ENCODE measurements at regions not wholly inside any gene's neighbourhood (a gene's known extent, or its start where the extent isn't known, plus 50 kb on each side); places are given as distances from the start of the nearest gene placed in this dataset.

- 80% methylated on average over 1 of the region's 3 CpGs for WGBS (ENCODE audit: insufficient coverage)
- no peak overlapping the region for H3K4me3 Mint-ChIP-seq
- ChIA-PET CTCF (no interaction called here), POLR2A (no interaction called here)
- H3K27me3 Mint-ChIP-seq = no peaks in the 10 kb centered on the region
- Histone ChIP-seq H3K4me1 (ENCODE audit: control insufficient read depth in 2 of 2, insufficient read depth in 2 of 2, low read length in 2 of 2) (no peaks in the 10 kb centered on the region), H3K36me3 (replicated peaks in 1 of 2; ENCODE audit: control extremely low read depth in 1 of 2, control insufficient read depth in 1 of 2, extremely low read depth in 1 of 2, insufficient read depth in 2 of 2, low read length in 1 of 2) (no peaks in the 10 kb centered on the region), H3K9me3 (ENCODE audit: control extremely low read depth in 1 of 3, control insufficient read depth in 2 of 3, insufficient read depth in 1 of 3, low read length in 2 of 3) (peaks cover 0 to 11% (median 0%) of the 10 kb centered on the region in 3 donors), H3K79me2 (ENCODE audit: control insufficient read depth, insufficient read depth, low read length) (no peaks in the 10 kb centered on the region), H3K27ac (ENCODE audit: low read length in 2 of 2) (no peak overlapping the region), H3K4me2 (replicated peaks; ENCODE audit: low read depth, low read length, poor library complexity, severe bottlenecking) (no peak overlapping the region), H3K27me3 (replicated peaks in 1 of 4; ENCODE audit: control extremely low read depth in 1 of 4, control insufficient read depth in 3 of 4, insufficient read depth in 4 of 4, low read length in 3 of 4) (no peaks in the 10 kb centered on the region), H3K4me3 (ENCODE audit: control extremely low read depth in 1 of 5, extremely low read depth in 1 of 5, insufficient read depth in 1 of 5, low read depth in 2 of 5, low read length in 4 of 5) (no peak overlapping the region), H3K9ac (ENCODE audit: low read length) (no peak overlapping the region), H2AFZ (ENCODE audit: insufficient read depth, low read depth, low read length, poor library complexity, severe bottlenecking) (no peak overlapping the region), H4K20me1 (ENCODE audit: control insufficient read depth, insufficient read depth, low read length, poor library complexity, severe bottlenecking) (no peaks in the 10 kb centered on the region)
- no peak for TF ChIP-seq CTCF (IDR thresholded peaks at IDR 0.05)
- no peak for TF ChIP-seq EZH2 (IDR thresholded peaks at IDR 0.05; ENCODE audit: borderline replicate concordance, insufficient read depth, low read depth, low read length, poor library complexity, severe bottlenecking)
- no peak overlapping the region for H3K27ac Mint-ChIP-seq
- no peak for ATAC-seq (ENCODE audit: low read depth)
- no peak for DNase-seq
- H3K4me1 Mint-ChIP-seq = no peaks in the 10 kb centered on the region
- intact Hi-C loops (cut with micrococcal nuclease) = no loop called here
- peaks cover 8% of the 10 kb centered on the region for H3K9me3 Mint-ChIP-seq (ENCODE audit: insufficient read depth)
These were observed 498.6 kb upstream of the SLITRK1 start for GRCh38 chr13:84380866-84381265.

- CTCF ChIA-PET = no interaction called here
- no peak overlapping the region for H3K4me3 Mint-ChIP-seq
- no peak overlapping the region for H2AFZ ChIP-seq (ENCODE audit: insufficient read depth, low read depth, low read length, poor library complexity, severe bottlenecking)
These were observed 494.8 kb upstream of the SLITRK1 start for GRCh38 chr13:84377106-84377505.

More at GRCh38 chr13:84377106-84377505, 494.8 kb upstream of the SLITRK1 start:
- DNase-seq (no peak), ATAC-seq (ENCODE audit: low read depth) (no peak)
- no peaks in the 10 kb centered on the region for H3K4me1 ChIP-seq (ENCODE audit: control insufficient read depth in 2 of 2, insufficient read depth in 2 of 2, low read length in 2 of 2)
- H3K36me3 ChIP-seq (replicated peaks in 1 of 2; ENCODE audit: control extremely low read depth in 1 of 2, control insufficient read depth in 1 of 2, extremely low read depth in 1 of 2, insufficient read depth in 2 of 2, low read length in 1 of 2) = no peaks in the 10 kb centered on the region
- H3K27me3 ChIP-seq (replicated peaks in 1 of 4; ENCODE audit: control extremely low read depth in 1 of 4, control insufficient read depth in 3 of 4, insufficient read depth in 4 of 4, low read length in 3 of 4) = no peaks in the 10 kb centered on the region
- no peak overlapping the region for H3K9ac ChIP-seq (ENCODE audit: low read length)
- Mint-ChIP-seq H3K27ac (no peak overlapping the region), H3K4me1 (no peaks in the 10 kb centered on the region), H3K9me3 (ENCODE audit: insufficient read depth) (peaks cover 7% of the 10 kb centered on the region), H3K27me3 (no peaks in the 10 kb centered on the region)
- H4K20me1 ChIP-seq (ENCODE audit: control insufficient read depth, insufficient read depth, low read length, poor library complexity, severe bottlenecking) = no peaks in the 10 kb centered on the region
- POLR2A ChIA-PET = no interaction called here
- no peak overlapping the region for H3K27ac ChIP-seq (ENCODE audit: low read length in 2 of 2)
- no peaks in the 10 kb centered on the region for H3K9me3 ChIP-seq (ENCODE audit: control extremely low read depth in 1 of 3, control insufficient read depth in 2 of 3, insufficient read depth in 1 of 3, low read length in 2 of 3)
- intact Hi-C loops (cut with micrococcal nuclease) = no loop called here
- no peak overlapping the region for H3K4me2 ChIP-seq (replicated peaks; ENCODE audit: low read depth, low read length, poor library complexity, severe bottlenecking)
- H3K4me3 ChIP-seq (ENCODE audit: control extremely low read depth in 1 of 5, extremely low read depth in 1 of 5, insufficient read depth in 1 of 5, low read depth in 2 of 5, low read length in 4 of 5) = no peak overlapping the region
- H3K79me2 ChIP-seq (ENCODE audit: control insufficient read depth, insufficient read depth, low read length) = no peaks in the 10 kb centered on the region
- TF ChIP-seq EZH2 (IDR thresholded peaks at IDR 0.05; ENCODE audit: borderline replicate concordance, insufficient read depth, low read depth, low read length, poor library complexity, severe bottlenecking) (no peak), CTCF (IDR thresholded peaks at IDR 0.05) (no peak)

Data from B cell (primary cell).